ENCODE measurements at regions not wholly inside any gene's neighbourhood (a gene's known extent, or its start where the extent isn't known, plus 50 kb on each side); places are given as distances from the start of the nearest gene placed in this dataset.
A peak's percentile ranks its signal among the peaks of the same experiment; 100 is the strongest.

- DNase-seq: no peak
- in situ Hi-C loops (cut with HindIII; ENCODE audit: low pct_ligation_motif_present, low sequenced_read_pairs): no loop called here
- TF ChIP-seq, protein P1, sequence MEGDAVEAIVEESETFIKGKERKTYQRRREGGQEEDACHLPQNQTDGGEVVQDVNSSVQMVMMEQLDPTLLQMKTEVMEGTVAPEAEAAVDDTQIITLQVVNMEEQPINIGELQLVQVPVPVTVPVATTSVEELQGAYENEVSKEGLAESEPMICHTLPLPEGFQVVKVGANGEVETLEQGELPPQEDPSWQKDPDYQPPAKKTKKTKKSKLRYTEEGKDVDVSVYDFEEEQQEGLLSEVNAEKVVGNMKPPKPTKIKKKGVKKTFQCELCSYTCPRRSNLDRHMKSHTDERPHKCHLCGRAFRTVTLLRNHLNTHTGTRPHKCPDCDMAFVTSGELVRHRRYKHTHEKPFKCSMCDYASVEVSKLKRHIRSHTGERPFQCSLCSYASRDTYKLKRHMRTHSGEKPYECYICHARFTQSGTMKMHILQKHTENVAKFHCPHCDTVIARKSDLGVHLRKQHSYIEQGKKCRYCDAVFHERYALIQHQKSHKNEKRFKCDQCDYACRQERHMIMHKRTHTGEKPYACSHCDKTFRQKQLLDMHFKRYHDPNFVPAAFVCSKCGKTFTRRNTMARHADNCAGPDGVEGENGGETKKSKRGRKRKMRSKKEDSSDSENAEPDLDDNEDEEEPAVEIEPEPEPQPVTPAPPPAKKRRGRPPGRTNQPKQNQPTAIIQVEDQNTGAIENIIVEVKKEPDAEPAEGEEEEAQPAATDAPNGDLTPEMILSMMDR (IDR thresholded peaks at IDR 0.05; ENCODE audit: low read depth, low read length, missing control alignments): no peak
Observed at GRCh38 chr1:87274851-87275250, 53.8 kb upstream of the LMO4 start.

GRCh38 chr1:87278825-87279535, 49.7 kb upstream of the LMO4 start:
- in situ Hi-C loops (cut with HindIII; ENCODE audit: low pct_ligation_motif_present, low sequenced_read_pairs): no loop called here
- peak; percentile 31 for DNase-seq
- no peaks in the 10 kb centered on the region for H3K27me3 ChIP-seq (replicated peaks)
- TF ChIP-seq, protein P1 (IDR thresholded peaks at IDR 0.05; ENCODE audit: low read depth, low read length, missing control alignments): no peak
- no peak overlapping the region for H3K4me3 ChIP-seq (ENCODE audit: low read depth, low read length)
- H3K36me3 ChIP-seq (replicated peaks): no peaks in the 10 kb centered on the region
- H3K27ac ChIP-seq: peak overlapping the region; percentile 7

More at GRCh38 chr1:87274851-87275250, 53.8 kb upstream of the LMO4 start:
- no peaks in the 10 kb centered on the region for H3K27me3 ChIP-seq (replicated peaks)
- H3K36me3 ChIP-seq (replicated peaks): no peaks in the 10 kb centered on the region
- no peak overlapping the region for H3K4me3 ChIP-seq (ENCODE audit: low read depth, low read length)
- H3K27ac ChIP-seq: no peak overlapping the region

All from brain microvascular endothelial cell (primary cell).